Trophoblast cell (in vitro differentiated cells and primary cell): ENCODE measurements at regions not wholly inside any gene's neighbourhood (a gene's known extent, or its start where the extent isn't known, plus 50 kb on each side); places are given as distances from the start of the nearest gene placed in this dataset.

ENCODE experiments used
- DNase-seq, 2 donors: peaks; one replicate each; pipeline ENCODE4 v3.0.0-alpha.2; 2016
- H2AFZ ChIP-seq: 2 replicates; pipeline ENCODE4 v1.6.1; 2013; ENCODE audit warnings: low read length, moderate library complexity, mild to moderate bottlenecking; ENCODE audit not compliant: insufficient read depth, poor library complexity
- H2AK5ac ChIP-seq: 2 replicates; pipeline ENCODE4 v1.6.1; 2013; ENCODE audit warnings: mild to moderate bottlenecking, low read length
- H2BK120ac ChIP-seq: 2 replicates; pipeline ENCODE4 v1.6.1; 2013; ENCODE audit warnings: low read length, mild to moderate bottlenecking, moderate library complexity; ENCODE audit not compliant: insufficient read depth, poor library complexity
- H2BK12ac ChIP-seq: 2 replicates; pipeline ENCODE4 v1.6.1; 2013; ENCODE audit warnings: mild to moderate bottlenecking, low read length, moderate library complexity
- H2BK5ac ChIP-seq: 2 replicates; pipeline ENCODE4 v1.6.1; 2013; ENCODE audit warnings: low read length, low read depth, moderate library complexity, mild to moderate bottlenecking; ENCODE audit not compliant: poor library complexity
- H3K14ac ChIP-seq: 2 replicates; pipeline ENCODE4 v1.6.1; 2013; ENCODE audit warnings: mild to moderate bottlenecking, low read length
- H3K18ac ChIP-seq: 2 replicates; pipeline ENCODE4 v1.6.1; 2013; ENCODE audit warnings: mild to moderate bottlenecking, low read length
- H3K23ac ChIP-seq: 2 replicates; pipeline ENCODE4 v1.6.1; 2013; ENCODE audit warnings: low read length
- H3K27ac ChIP-seq: 2 replicates; pipeline ENCODE4 v1.5.1; 2013; ENCODE audit warnings: low read depth, mild to moderate bottlenecking, inconsistent platforms, low read length, moderate library complexity
- H3K27me3 ChIP-seq: 2 replicates; pipeline ENCODE4 v1.6.1; 2013; ENCODE audit warnings: inconsistent platforms, mild to moderate bottlenecking, low read length, moderate library complexity; ENCODE audit not compliant: insufficient read depth
- H3K36me3 ChIP-seq, 2 experiments: 1 replicate in 1 of 2; 2 replicates in 1 of 2; pipeline ENCODE4 v1.6.1; 2013; ENCODE audit warnings: low read length in 2 of 2, mild to moderate bottlenecking in 2 of 2, moderate library complexity in 1 of 2; ENCODE audit not compliant: insufficient read depth in 2 of 2, control insufficient read depth in 1 of 2
- H3K4ac ChIP-seq: 2 replicates; pipeline ENCODE4 v1.6.1; 2013; ENCODE audit warnings: low read depth, mild to moderate bottlenecking, low read length, moderate library complexity
- H3K4me1 ChIP-seq, 2 experiments: 1 replicate in 1 of 2; 2 replicates in 1 of 2; pipeline ENCODE4 v1.6.1; 2013; ENCODE audit warnings: low read length in 2 of 2, mild to moderate bottlenecking in 2 of 2, moderate library complexity in 1 of 2; ENCODE audit not compliant: insufficient read depth in 2 of 2, control insufficient read depth in 1 of 2
- H3K4me2 ChIP-seq: 2 replicates; pipeline ENCODE4 v1.6.1; 2013; ENCODE audit warnings: inconsistent platforms, mild to moderate bottlenecking, low read length, moderate library complexity
- H3K4me3 ChIP-seq: 2 replicates; pipeline ENCODE4 v1.5.1; 2013; ENCODE audit warnings: mild to moderate bottlenecking, low read depth, low read length, inconsistent platforms
- H3K79me1 ChIP-seq: one replicate; pipeline ENCODE4 v1.6.1; 2013; ENCODE audit warnings: low read length
- H3K79me2 ChIP-seq: 2 replicates; pipeline ENCODE4 v1.6.1; 2013; ENCODE audit warnings: low read length, mild to moderate bottlenecking; ENCODE audit not compliant: control insufficient read depth, insufficient read depth, poor library complexity
- H3K9ac ChIP-seq: 2 replicates; pipeline ENCODE4 v1.6.1; 2013; ENCODE audit warnings: mild to moderate bottlenecking, low read length
- H3K9me3 ChIP-seq: 2 replicates; pipeline ENCODE4 v1.6.1; 2013; ENCODE audit warnings: low read depth, mild to moderate bottlenecking, control low read depth, inconsistent platforms, low read length; ENCODE audit not compliant: insufficient read depth
- H4K12ac ChIP-seq: 2 replicates; pipeline ENCODE4 v1.6.1; 2013; ENCODE audit warnings: low read depth, mild to moderate bottlenecking, low read length, moderate library complexity
- H4K8ac ChIP-seq: 2 replicates; pipeline ENCODE4 v1.6.1; 2013; ENCODE audit warnings: low read depth, mild to moderate bottlenecking, low read length, moderate library complexity
- H4K91ac ChIP-seq: one replicate; pipeline ENCODE4 v1.6.1; 2013; ENCODE audit warnings: low read depth, mild to moderate bottlenecking, low read length, moderate library complexity
- WGBS: extraction: QIAGEN DNeasy Blood & Tissue Kit; methylation state at CpG from one replicate; pipeline ENCODE4 v1.1.7; 2013; ENCODE audit warnings: missing lambda C conversion rate; ENCODE audit not compliant: insufficient read length, insufficient coverage; ENCODE audit errors: extremely low coverage; 5-methylcytosine and 5-hydroxymethylcytosine counted together

- H2AFZ ChIP-seq: no peak overlapping the region
These were observed 145.5 kb upstream of the TPM1 start for GRCh38 chr15:62896969-62897486.

GRCh38 chr15:62897634-62898033, 144.9 kb upstream of the TPM1 start:
- H3K9me3 ChIP-seq: no peaks in the 10 kb centered on the region
- peak overlapping the region; percentile 98 for H3K14ac ChIP-seq

More at GRCh38 chr15:62896969-62897486, 145.5 kb upstream of the TPM1 start:
- H2BK12ac ChIP-seq: peak overlapping the region; percentile 99
- H3K9me3 ChIP-seq: no peaks in the 10 kb centered on the region
- no peak overlapping the region for H3K23ac ChIP-seq
- H3K27me3 ChIP-seq: no peaks in the 10 kb centered on the region
- H4K8ac ChIP-seq: peak overlapping the region; percentile 95
- H4K91ac ChIP-seq: peak overlapping the region; percentile 100
- H3K14ac ChIP-seq: peak overlapping the region; percentile 98
- peak overlapping the region; percentile 100 for H2BK120ac ChIP-seq
- H3K79me2 ChIP-seq: peaks cover 28% of the 10 kb centered on the region
- WGBS: no CpG with 5 or more reads among the region's 19 CpGs
- H3K79me1 ChIP-seq: peaks cover 71% of the 10 kb centered on the region
- H3K4me3 ChIP-seq: no peak overlapping the region
- H3K18ac ChIP-seq: peak overlapping the region; percentile 96
- peak overlapping the region; percentile 78 for H3K9ac ChIP-seq
- DNase-seq: peak; percentile 99
- H2BK5ac ChIP-seq: peak overlapping the region; percentile 100
- H4K12ac ChIP-seq: no peak overlapping the region
- H3K36me3 ChIP-seq: no peaks in the 10 kb centered on the region
- peak overlapping the region; percentile 15 for H3K4me2 ChIP-seq
- peak overlapping the region; percentile 100 for H3K27ac ChIP-seq
- H2AK5ac ChIP-seq: peak overlapping the region; percentile 98
- H3K4me1 ChIP-seq: peaks cover 24 to 33% of the 10 kb centered on the region in 2 experiments
- H3K4ac ChIP-seq: peak overlapping the region; percentile 69

GRCh38 chr15:62899090-62899493, 143.5 kb upstream of the TPM1 start:
- peak overlapping the region; percentile 99 for H4K91ac ChIP-seq
- H3K27ac ChIP-seq: peak overlapping the region; percentile 100
- peak overlapping the region; percentile 88 for H3K14ac ChIP-seq
- peak overlapping the region; percentile 68 for H4K8ac ChIP-seq
- no peak overlapping the region for H3K4me2 ChIP-seq
- no peak overlapping the region for H4K12ac ChIP-seq
- H2AK5ac ChIP-seq: peak overlapping the region; percentile 55
- peak overlapping the region; percentile 88 for H2BK12ac ChIP-seq
- H2AFZ ChIP-seq: peak overlapping the region; percentile 38
- no CpG with 5 or more reads among the region's 2 CpGs for WGBS
- H3K9ac ChIP-seq: no peak overlapping the region
- peak overlapping the region; percentile 83 for H3K18ac ChIP-seq
- peak overlapping the region; percentile 100 for H2BK5ac ChIP-seq
- H3K36me3 ChIP-seq: no peaks in the 10 kb centered on the region
- no peak overlapping the region for H3K23ac ChIP-seq
- peak overlapping the region; percentile 56 for H3K4ac ChIP-seq
- no peaks in the 10 kb centered on the region for H3K27me3 ChIP-seq
- no peaks in the 10 kb centered on the region for H3K9me3 ChIP-seq
- H3K79me2 ChIP-seq: peaks cover 31% of the 10 kb centered on the region
- H2BK120ac ChIP-seq: peak overlapping the region; percentile 100
- H3K79me1 ChIP-seq: peaks cover 83% of the 10 kb centered on the region
- peak in 1 of 2 donors; percentile 34 for DNase-seq
- no peak overlapping the region for H3K4me3 ChIP-seq
- H3K4me1 ChIP-seq: peaks cover 34 to 44% of the 10 kb centered on the region in 2 experiments

More at GRCh38 chr15:62897634-62898033, 144.9 kb upstream of the TPM1 start:
- Histone ChIP-seq H2BK5ac (peak overlapping the region; percentile 100), H2AK5ac (peak overlapping the region; percentile 98), H4K91ac (peak overlapping the region; percentile 100), H2BK12ac (peak overlapping the region; percentile 99), H3K79me2 (peaks cover 29% of the 10 kb centered on the region), H3K4me3 (no peak overlapping the region), H3K79me1 (peaks cover 76% of the 10 kb centered on the region), H3K4me2 (peak overlapping the region; percentile 15), H3K18ac (peak overlapping the region; percentile 96), H4K8ac (peak overlapping the region; percentile 95), H3K27ac (peak overlapping the region; percentile 100), H3K36me3 (no peaks in the 10 kb centered on the region), H3K23ac (no peak overlapping the region), H4K12ac (peak overlapping the region; percentile 81), H2BK120ac (peak overlapping the region; percentile 100), H3K27me3 (no peaks in the 10 kb centered on the region), H3K9ac (peak overlapping the region; percentile 78), H3K4ac (peak overlapping the region; percentile 69), H2AFZ (peak overlapping the region; percentile 86), H3K4me1 (peaks cover 27 to 38% of the 10 kb centered on the region in 2 experiments)
- no peak for DNase-seq
- WGBS: no CpG with 5 or more reads among the region's 8 CpGs

GRCh38 chr15:62900071-62900802, 142.3 kb upstream of the TPM1 start:
- no peak overlapping the region for H2AFZ ChIP-seq
- no peak overlapping the region for H3K23ac ChIP-seq
- peak overlapping the region; percentile 57 for H3K14ac ChIP-seq
- H3K27ac ChIP-seq: peak overlapping the region; percentile 100
- no peak overlapping the region for H3K4me3 ChIP-seq
- no peak overlapping the region for H3K4me2 ChIP-seq
- peak overlapping the region; percentile 64 for H4K8ac ChIP-seq
- H2BK12ac ChIP-seq: peak overlapping the region; percentile 100
- peak in 1 of 2 donors; percentile 72 for DNase-seq
- H3K36me3 ChIP-seq: no peaks in the 10 kb centered on the region
- no peaks in the 10 kb centered on the region for H3K27me3 ChIP-seq
- H3K4ac ChIP-seq: peak overlapping the region; percentile 66
- H4K91ac ChIP-seq: peak overlapping the region; percentile 99
- H2AK5ac ChIP-seq: peak overlapping the region; percentile 65
- peaks cover 30 to 47% of the 10 kb centered on the region in 2 experiments for H3K4me1 ChIP-seq
- H2BK5ac ChIP-seq: peak overlapping the region; percentile 90
- H3K18ac ChIP-seq: peak overlapping the region; percentile 60
- H3K79me1 ChIP-seq: peaks cover 85% of the 10 kb centered on the region
- peaks cover 31% of the 10 kb centered on the region for H3K79me2 ChIP-seq
- H2BK120ac ChIP-seq: peak overlapping the region; percentile 98
- H4K12ac ChIP-seq: no peak overlapping the region
- H3K9ac ChIP-seq: no peak overlapping the region
- H3K9me3 ChIP-seq: peaks cover 2% of the 10 kb centered on the region
- no CpG with 5 or more reads among the region's 11 CpGs for WGBS
